Spleen (tissue), 11 donors: ENCODE measurements at regions not wholly inside any gene's neighbourhood (a gene's known extent, or its start where the extent isn't known, plus 50 kb on each side); places are given as distances from the start of the nearest gene placed in this dataset.

Source experiments
- DNase-seq: peaks from one replicate; pipeline ENCODE4 v3.0.0-alpha.2; 2020
- H3K27ac ChIP-seq, 8 donors: fragments of 200-600 bp; sonication (generic) in 7 of 8; 1 replicate in 4 of 8; 2 replicates in 4 of 8; pipeline versions ENCODE4 v1.5.0 to v1.8.0; 2016 to 2021; ENCODE audit warnings: inconsistent platforms in 4 of 8, mild to moderate bottlenecking in 4 of 8, moderate library complexity in 1 of 8
- H3K27me3 ChIP-seq, 7 donors: fragments of 200-600 bp; sonication (generic) in 6 of 7; replicated peaks in 1 of 7; 1 replicate in 4 of 7; 2 replicates in 3 of 7; pipeline versions ENCODE4 v1.5.0 to v1.8.0; 2016 to 2021; ENCODE audit warnings: inconsistent platforms in 3 of 7, mild to moderate bottlenecking in 1 of 7
- H3K36me3 ChIP-seq, 6 donors: fragments of 200-600 bp; sonication (generic) in 5 of 6; 1 replicate in 4 of 6; 2 replicates in 2 of 6; pipeline versions ENCODE4 v1.5.0 to v1.8.0; 2016 to 2021; ENCODE audit warnings: inconsistent platforms in 2 of 6
- H3K4me1 ChIP-seq, 6 donors: fragments of 200-600 bp; sonication (generic) in 5 of 6; 1 replicate in 3 of 6; 2 replicates in 3 of 6; pipeline versions ENCODE4 v1.5.0 to v1.8.0; 2016 to 2021; ENCODE audit warnings: inconsistent platforms in 3 of 6
- H3K4me3 ChIP-seq, 8 donors: fragments of 200-600 bp; sonication (generic) in 7 of 8; 1 replicate in 4 of 8; 2 replicates in 4 of 8; pipeline versions ENCODE4 v1.5.0 to v1.8.0; 2016 to 2021; ENCODE audit warnings: inconsistent platforms in 4 of 8, mild to moderate bottlenecking in 4 of 8, moderate library complexity in 2 of 8
- H3K9me3 ChIP-seq, 8 donors: fragments of 200-600 bp; sonication (generic) in 7 of 8; 1 replicate in 4 of 8; 2 replicates in 4 of 8; pipeline versions ENCODE4 v1.5.0 to v1.8.0; 2016 to 2021; ENCODE audit warnings: inconsistent platforms in 4 of 8
- POLR2A ChIP-seq, 3 donors: fragments of 450-650 bp; IDR thresholded peaks; one replicate each; pipeline ENCODE4 v1.5.1; 2017; ENCODE audit warnings: antibody characterized with exemption in 3 of 3, mild to moderate bottlenecking in 1 of 3
- POLR2AphosphoS5 ChIP-seq, 3 donors: sonication (generic); formaldehyde crosslinking; IDR thresholded peaks; one replicate each; pipeline ENCODE4 v1.5.1; 2017; ENCODE audit warnings: antibody characterized with exemption in 3 of 3
- WGBS, 5 donors: extraction: QIAGEN DNeasy Blood & Tissue Kit in 3 of 5; methylation state at CpG; one replicate each; pipeline versions ENCODE4 v1.1.5 to v1.1.7; 2013 to 2018; 5-methylcytosine and 5-hydroxymethylcytosine counted together
- intact Hi-C: fragments of 100-400 bp; cut with DNase I; formaldehyde crosslinking; loops from one replicate; pipeline ENCODE4 v1.15.0; 2023; ENCODE audit warnings: low total_unique reads
- TF ChIP-seq, protein P1 (sequence below), 11 experiments: fragments of 200-600 bp in 7 of 11; fragments of 450-650 bp in 4 of 11; sonication (generic) in 4 of 11; IDR thresholded peaks in 8 of 11; conservative IDR thresholded peaks in 3 of 11; 1 replicate in 7 of 11; 2 replicates in 4 of 11; pipeline versions ENCODE4 v1.4.0 to v1.8.0; 2016 to 2021; ENCODE audit warnings: antibody characterized with exemption in 11 of 11, inconsistent platforms in 4 of 11, mild to moderate bottlenecking in 1 of 11
- donor health status: healthy with polysubstance abuse.
- donor health status: DM: no; HTN: no; CAD: no; lungs with moderate emphysema.
- donor health status: DM: no; HTN: no; CAD: no.
- donor health status: Bipolar disorder and iron deficiency.
- donor health status: healthy.
- donor health status: DM: no; HTN: no; CAD: no.
- donor health status: DM: yes; HTN: yes; CAD: no.

DNA sequence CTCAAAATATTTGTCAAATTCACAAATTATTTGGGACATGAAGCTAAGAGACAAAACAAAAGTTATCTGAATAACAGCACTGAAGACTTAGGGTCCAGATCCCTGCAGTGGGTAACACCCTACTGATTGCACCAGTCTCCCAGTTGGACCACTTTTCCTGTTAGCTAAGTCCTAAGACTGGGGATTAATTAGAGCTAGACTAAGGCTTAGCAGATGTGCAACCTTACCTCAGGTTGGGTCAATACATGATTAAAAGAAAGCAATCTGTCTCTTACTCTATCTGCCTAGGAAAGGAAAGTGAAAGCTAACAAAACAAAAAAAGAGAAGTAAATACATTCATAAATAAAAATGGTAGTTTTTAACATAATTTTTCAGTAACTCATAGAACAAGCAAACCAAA is 737.2 kb upstream of the CHRM3 start:
- intact Hi-C loops, result no loop called here
- no peak for DNase-seq
- H3K27me3 ChIP-seq, result no peaks in the 10 kb centered on the region

DNA sequence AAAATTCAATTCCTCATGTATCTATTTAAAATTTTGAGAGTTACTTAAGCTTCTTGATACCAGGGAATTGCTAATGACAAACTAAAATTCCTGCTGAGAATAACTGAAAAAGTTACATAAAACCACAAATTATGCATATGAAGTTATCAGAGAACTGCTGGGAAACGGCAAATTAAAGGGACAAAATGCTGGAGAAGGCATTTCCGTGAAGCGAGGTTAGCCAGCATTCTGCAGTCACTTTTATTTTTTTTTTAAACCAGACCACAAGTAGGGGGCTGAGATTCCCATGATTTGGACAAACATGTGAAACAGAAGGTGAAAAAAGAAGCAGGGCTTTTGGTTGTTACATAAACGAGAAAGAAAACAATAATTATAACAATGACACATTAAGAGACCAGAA is 737.6 kb upstream of the CHRM3 start:
- no peaks in the 10 kb centered on the region for H3K36me3 ChIP-seq
- no peak for DNase-seq
- no peak overlapping the region for H3K27ac ChIP-seq
- WGBS, 5 donors, result 56 to 79% (median 70%) methylated on average over 4 of the region's 4 CpGs
- H3K27me3 ChIP-seq, result no peaks in the 10 kb centered on the region
- intact Hi-C loops, result no loop called here
- H3K4me1 ChIP-seq, result no peaks in the 10 kb centered on the region
- no peaks in the 10 kb centered on the region for H3K9me3 ChIP-seq
- TF ChIP-seq POLR2A (IDR thresholded peaks at IDR 0.05), result no peak
- TF ChIP-seq, protein P1, sequence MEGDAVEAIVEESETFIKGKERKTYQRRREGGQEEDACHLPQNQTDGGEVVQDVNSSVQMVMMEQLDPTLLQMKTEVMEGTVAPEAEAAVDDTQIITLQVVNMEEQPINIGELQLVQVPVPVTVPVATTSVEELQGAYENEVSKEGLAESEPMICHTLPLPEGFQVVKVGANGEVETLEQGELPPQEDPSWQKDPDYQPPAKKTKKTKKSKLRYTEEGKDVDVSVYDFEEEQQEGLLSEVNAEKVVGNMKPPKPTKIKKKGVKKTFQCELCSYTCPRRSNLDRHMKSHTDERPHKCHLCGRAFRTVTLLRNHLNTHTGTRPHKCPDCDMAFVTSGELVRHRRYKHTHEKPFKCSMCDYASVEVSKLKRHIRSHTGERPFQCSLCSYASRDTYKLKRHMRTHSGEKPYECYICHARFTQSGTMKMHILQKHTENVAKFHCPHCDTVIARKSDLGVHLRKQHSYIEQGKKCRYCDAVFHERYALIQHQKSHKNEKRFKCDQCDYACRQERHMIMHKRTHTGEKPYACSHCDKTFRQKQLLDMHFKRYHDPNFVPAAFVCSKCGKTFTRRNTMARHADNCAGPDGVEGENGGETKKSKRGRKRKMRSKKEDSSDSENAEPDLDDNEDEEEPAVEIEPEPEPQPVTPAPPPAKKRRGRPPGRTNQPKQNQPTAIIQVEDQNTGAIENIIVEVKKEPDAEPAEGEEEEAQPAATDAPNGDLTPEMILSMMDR (IDR thresholded peaks at IDR 0.05 in 8 of 11, conservative IDR thresholded peaks at IDR 0.05 in 3 of 11), result no peak
- no peak for TF ChIP-seq POLR2AphosphoS5 (IDR thresholded peaks at IDR 0.05)
- no peak overlapping the region for H3K4me3 ChIP-seq

More for the DNA sequence above, 737.2 kb upstream of the CHRM3 start:
- H3K36me3 ChIP-seq, result no peaks in the 10 kb centered on the region
- TF ChIP-seq, protein P1 (IDR thresholded peaks at IDR 0.05 in 8 of 11, conservative IDR thresholded peaks at IDR 0.05 in 3 of 11), result no peak
- TF ChIP-seq POLR2A (IDR thresholded peaks at IDR 0.05) (no peak), POLR2AphosphoS5 (IDR thresholded peaks at IDR 0.05) (no peak)
- no peaks in the 10 kb centered on the region for H3K4me1 ChIP-seq
- H3K9me3 ChIP-seq, result no peaks in the 10 kb centered on the region
- no peak overlapping the region for H3K4me3 ChIP-seq
- no peak overlapping the region for H3K27ac ChIP-seq

DNA sequence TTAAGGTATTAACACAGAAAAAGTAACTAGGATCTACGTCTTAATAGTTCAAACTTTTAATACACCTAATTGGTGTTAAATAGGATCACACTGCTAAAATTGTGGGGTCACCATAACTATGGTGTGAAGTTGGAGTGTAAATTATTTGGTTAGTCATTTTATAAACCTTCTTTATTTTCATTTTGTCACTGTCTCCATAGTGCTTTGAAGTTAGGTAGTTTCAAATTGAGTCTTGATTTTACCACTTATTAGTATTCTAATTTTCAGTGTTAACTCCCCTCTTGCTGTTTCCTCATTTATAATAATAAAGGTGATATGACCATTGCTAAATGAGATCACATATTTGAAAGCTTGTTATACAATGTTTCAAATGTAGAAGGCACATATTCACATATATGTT is 738.1 kb upstream of the CHRM3 start:
- H3K27ac ChIP-seq, result no peak overlapping the region
- 68 to 88% (median 84%) methylated on average over 1 of the region's 1 CpG for WGBS, 5 donors

DNA sequence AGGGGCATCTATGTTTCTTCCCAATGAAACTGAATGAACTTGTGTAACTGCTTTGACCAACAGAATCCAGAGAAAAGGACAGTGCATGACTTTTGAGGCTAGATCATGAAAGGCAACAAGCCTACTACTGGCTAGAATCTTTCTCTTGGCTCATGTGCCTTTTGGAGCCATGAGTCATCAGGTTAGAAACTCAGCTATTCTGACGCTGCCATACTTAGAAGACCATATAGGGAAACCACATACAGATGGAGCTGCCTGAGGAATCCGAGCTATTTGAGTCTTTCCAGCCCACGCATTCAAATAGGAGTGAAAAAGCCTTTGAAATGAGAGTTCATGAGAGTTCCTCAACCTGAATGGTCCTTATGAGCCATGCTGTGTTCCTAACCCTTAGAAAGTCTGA is 738.5 kb upstream of the CHRM3 start:
- no peaks in the 10 kb centered on the region for H3K4me1 ChIP-seq
- DNase-seq, result no peak
- WGBS, 5 donors, result 54 to 71% (median 66%) methylated on average over 3 of the region's 3 CpGs

More for the DNA sequence above, 738.1 kb upstream of the CHRM3 start:
- no peak for DNase-seq
- intact Hi-C loops, result no loop called here
- no peaks in the 10 kb centered on the region for H3K4me1 ChIP-seq
- H3K9me3 ChIP-seq, result no peaks in the 10 kb centered on the region
- no peaks in the 10 kb centered on the region for H3K27me3 ChIP-seq
- H3K36me3 ChIP-seq, result no peaks in the 10 kb centered on the region
- H3K4me3 ChIP-seq, result no peak overlapping the region
- TF ChIP-seq POLR2A (IDR thresholded peaks at IDR 0.05) (no peak), POLR2AphosphoS5 (IDR thresholded peaks at IDR 0.05) (no peak)
- TF ChIP-seq, protein P1 (IDR thresholded peaks at IDR 0.05 in 8 of 11, conservative IDR thresholded peaks at IDR 0.05 in 3 of 11), result no peak

More for the DNA sequence above, 738.5 kb upstream of the CHRM3 start:
- TF ChIP-seq POLR2AphosphoS5 (IDR thresholded peaks at IDR 0.05), result no peak
- TF ChIP-seq, protein P1 (IDR thresholded peaks at IDR 0.05 in 8 of 11, conservative IDR thresholded peaks at IDR 0.05 in 3 of 11), result no peak
- TF ChIP-seq POLR2A (IDR thresholded peaks at IDR 0.05), result no peak
- intact Hi-C loops, result no loop called here
- no peaks in the 10 kb centered on the region for H3K9me3 ChIP-seq
- no peak overlapping the region for H3K27ac ChIP-seq
- H3K4me3 ChIP-seq, result no peak overlapping the region
- H3K36me3 ChIP-seq, result no peaks in the 10 kb centered on the region
- no peaks in the 10 kb centered on the region for H3K27me3 ChIP-seq
